Lower leg skin (tissue), 3 donors: ENCODE measurements at regions not wholly inside any gene's neighbourhood (a gene's known extent, or its start where the extent isn't known, plus 50 kb on each side); places are given as distances from the start of the nearest gene placed in this dataset.

Experiments
- POLR2A ChIP-seq, 2 donors: fragments of 450-650 bp; IDR thresholded peaks; one replicate each; pipeline ENCODE4 v1.6.1; 2016 to 2017; ENCODE audit warnings: antibody characterized with exemption in 2 of 2, mild to moderate bottlenecking in 1 of 2, moderate library complexity in 1 of 2
- TF ChIP-seq, protein P1 (sequence below), 3 donors: fragments of 450-650 bp; IDR thresholded peaks; one replicate each; pipeline ENCODE4 v1.5.1; 2016; ENCODE audit warnings: antibody characterized with exemption in 3 of 3, mild to moderate bottlenecking in 3 of 3, moderate library complexity in 2 of 3

DNA sequence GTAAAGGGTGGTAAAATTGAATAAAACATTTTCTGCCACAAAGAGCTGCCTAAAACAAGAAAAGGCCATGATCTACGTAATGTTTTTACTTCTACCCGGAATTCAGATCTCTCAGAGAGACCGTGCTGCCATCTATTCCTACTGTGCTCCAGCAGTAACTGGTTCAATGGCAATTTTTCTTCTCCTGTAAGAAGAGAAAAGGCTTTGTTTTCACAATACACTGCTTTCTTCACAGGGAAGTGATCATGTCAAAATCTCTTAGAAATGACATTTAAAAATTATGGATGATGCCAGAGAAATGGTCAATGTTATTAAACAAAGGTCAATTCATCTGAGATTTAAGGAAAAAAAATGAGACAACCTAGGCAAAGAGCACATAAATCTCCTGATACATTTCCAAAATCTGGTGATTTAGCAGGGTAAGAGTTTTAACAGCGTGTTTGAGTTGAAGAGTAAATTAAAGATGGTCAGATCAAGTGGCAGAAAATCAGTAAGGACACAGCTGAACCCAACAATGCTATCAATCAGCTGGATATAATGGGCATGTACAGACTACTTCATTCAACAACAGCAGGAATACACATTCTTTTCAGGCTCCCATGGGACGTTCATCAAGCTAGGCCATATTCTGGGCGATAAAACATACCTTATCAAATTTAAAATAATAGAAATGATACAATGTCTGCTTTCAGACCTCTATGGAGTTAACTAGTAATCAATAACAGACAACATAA lies 523.1 kb downstream of the CHSY3 start:
- TF ChIP-seq, protein P1, sequence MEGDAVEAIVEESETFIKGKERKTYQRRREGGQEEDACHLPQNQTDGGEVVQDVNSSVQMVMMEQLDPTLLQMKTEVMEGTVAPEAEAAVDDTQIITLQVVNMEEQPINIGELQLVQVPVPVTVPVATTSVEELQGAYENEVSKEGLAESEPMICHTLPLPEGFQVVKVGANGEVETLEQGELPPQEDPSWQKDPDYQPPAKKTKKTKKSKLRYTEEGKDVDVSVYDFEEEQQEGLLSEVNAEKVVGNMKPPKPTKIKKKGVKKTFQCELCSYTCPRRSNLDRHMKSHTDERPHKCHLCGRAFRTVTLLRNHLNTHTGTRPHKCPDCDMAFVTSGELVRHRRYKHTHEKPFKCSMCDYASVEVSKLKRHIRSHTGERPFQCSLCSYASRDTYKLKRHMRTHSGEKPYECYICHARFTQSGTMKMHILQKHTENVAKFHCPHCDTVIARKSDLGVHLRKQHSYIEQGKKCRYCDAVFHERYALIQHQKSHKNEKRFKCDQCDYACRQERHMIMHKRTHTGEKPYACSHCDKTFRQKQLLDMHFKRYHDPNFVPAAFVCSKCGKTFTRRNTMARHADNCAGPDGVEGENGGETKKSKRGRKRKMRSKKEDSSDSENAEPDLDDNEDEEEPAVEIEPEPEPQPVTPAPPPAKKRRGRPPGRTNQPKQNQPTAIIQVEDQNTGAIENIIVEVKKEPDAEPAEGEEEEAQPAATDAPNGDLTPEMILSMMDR (IDR thresholded peaks at IDR 0.05): no peak
- TF ChIP-seq POLR2A (IDR thresholded peaks at IDR 0.05): no peak
